Left lobe of liver (tissue), 2 donors: ENCODE measurements at regions not wholly inside any gene's neighbourhood (a gene's known extent, or its start where the extent isn't known, plus 50 kb on each side); places are given as distances from the start of the nearest gene placed in this dataset.

Source experiments
- ATAC-seq: fragments of 200-7000 bp; cut with Tn5 transposase; one replicate; pipeline ENCODE4 v1.9.1; 2020; ENCODE audit warnings: mild to moderate bottlenecking, moderate library complexity
- DNase-seq: peaks from one replicate; pipeline ENCODE4 v3.0.0-alpha.2; 2020; ENCODE audit warnings: low spot score
- donor health status: DM: no; HTN: no; CAD: no; lungs with moderate emphysema.
- donor health status: DM: no; HTN: yes; CAD: no.

- DNase-seq (no peak), ATAC-seq (no peak)
Measured at GRCh38 chr5:142386137-142387023, 61.6 kb upstream of the SPRY4 start.

GRCh38 chr5:142385194-142385593 is 60.4 kb upstream of the SPRY4 start:
- no peak for ATAC-seq
- DNase-seq: no peak

GRCh38 chr5:142384014-142384413 is 59.2 kb upstream of the SPRY4 start:
- DNase-seq (no peak), ATAC-seq (no peak)

- DNase-seq (no peak), ATAC-seq (no peak)
Measured at GRCh38 chr5:142382186-142382585, 57.4 kb upstream of the SPRY4 start.

- DNase-seq: no peak
- ATAC-seq: no peak
Measured at GRCh38 chr5:142378737-142379634, 54.2 kb upstream of the SPRY4 start.

- ATAC-seq: no peak
- DNase-seq: no peak
Measured at GRCh38 chr5:142375944-142376411, 51.2 kb upstream of the SPRY4 start.
